ENCODE measurements at regions not wholly inside any gene's neighbourhood (a gene's known extent, or its start where the extent isn't known, plus 50 kb on each side); places are given as distances from the start of the nearest gene placed in this dataset.
"Not testable (repeated sequence)": the region's sequence is repeated elsewhere in the genome, so short reads cannot be mapped to it uniquely, and the experiment has no call there.

DNA sequence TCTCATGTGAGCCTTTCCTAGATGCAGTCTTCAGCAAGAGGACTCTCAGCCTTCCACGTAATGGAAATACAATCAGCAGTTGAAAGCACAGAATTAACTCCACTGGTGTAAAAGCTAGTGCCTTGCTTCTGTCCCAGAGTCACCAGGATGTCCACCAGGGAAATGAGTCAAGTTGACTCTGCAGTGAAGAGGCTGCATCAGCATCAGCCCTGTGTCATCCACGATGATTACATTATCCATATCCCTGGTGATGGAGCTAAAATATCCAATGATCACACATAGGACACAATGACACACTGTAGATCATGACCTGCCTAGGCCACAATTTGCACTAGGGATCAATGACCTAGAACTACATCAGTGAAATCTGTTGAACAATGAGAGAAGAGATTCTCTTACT is 262.4 kb downstream of the ERMARD start:
- DNase-seq (ENCODE audit: extremely low spot score, insufficient read length, low read depth) (no peak), FAIRE-seq (no peak)

DNA sequence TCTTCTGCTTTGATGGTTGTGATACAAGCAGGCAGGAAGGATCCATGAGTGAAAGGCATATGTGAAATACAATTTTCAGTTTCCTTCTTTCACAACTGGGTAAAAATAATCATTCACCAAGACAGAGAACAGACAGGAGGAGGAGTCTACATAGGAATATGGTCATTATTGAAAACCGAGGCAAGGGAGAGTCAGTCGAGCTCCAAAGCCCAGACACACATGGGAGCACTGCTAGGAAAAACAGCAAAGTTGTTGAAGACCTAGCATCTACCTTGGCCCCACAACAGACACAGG is 260.6 kb downstream of the ERMARD start:
- no peak for FAIRE-seq
- DNase-seq (ENCODE audit: extremely low spot score, insufficient read length, low read depth), result no peak

DNA sequence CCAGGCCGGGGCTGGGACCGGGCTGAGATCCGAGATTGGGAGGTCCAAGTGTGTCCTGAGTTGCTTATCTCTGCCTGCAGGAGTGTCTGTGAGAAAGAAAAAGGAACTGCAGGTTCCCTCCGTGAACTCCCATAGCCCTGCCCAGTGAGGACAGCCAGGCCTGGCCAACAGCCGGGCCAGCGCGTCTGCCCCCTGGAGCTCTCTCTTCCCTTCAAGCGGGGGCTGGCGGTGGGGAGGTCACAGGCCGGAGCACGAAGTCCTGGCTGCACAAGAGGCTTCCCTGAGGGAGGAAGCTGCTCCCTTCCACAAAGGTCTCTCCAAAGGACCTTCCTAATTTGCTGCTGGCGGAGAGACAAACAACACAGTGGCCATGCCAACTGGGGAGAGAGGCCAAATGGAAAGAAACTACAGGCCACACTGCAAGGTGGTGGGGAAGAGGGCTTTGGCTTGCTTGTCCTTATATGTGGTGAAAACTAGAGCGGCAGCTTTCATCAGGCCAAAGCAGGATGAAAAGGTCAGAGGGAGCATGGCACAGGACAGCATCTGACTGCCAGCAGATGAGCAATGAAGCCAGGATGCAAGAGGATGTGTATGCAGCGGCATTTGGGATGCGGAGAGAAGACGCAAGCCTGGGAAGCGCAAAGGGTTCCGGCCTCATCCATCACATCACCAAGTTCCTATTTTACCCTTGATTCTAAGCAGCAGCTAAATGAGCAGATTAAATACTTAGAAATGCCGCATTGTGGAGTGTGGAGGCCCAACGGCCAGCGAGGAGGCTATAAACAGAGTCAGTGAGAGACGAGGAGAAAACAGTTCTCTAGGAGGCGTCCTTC is 260.0 kb downstream of the ERMARD start:
- DNase-seq (ENCODE audit: extremely low spot score, insufficient read length, low read depth) (no peak), FAIRE-seq (no peak)

DNA sequence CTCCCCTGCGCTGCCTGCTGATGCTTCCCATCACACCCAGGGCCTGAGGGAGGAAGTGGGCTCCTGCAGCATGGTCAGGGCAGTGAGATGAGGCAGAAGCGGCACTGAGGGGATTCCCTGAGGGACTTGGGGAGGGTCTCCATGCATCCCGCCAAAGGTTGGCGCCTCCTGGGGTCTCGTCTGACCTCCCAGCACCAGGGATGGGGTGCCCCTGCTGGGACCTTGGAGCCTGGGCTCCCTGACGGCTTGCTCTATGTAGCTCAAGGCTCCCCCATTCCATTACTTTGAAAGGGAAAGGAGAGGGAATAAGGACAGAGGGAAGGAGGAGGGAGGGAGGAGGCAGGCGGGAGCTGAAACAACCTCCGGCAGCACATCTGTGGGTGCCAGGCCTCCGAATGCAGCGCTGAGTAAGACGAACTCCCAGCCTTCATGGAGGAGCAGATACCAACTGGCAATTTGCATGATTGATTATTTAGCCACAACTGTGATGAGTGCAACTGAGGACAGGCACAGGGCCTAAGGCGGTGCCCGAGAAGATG is 259.3 kb downstream of the ERMARD start:
- DNase-seq (ENCODE audit: extremely low spot score, insufficient read length, low read depth) (no peak), FAIRE-seq (no peak)

DNA sequence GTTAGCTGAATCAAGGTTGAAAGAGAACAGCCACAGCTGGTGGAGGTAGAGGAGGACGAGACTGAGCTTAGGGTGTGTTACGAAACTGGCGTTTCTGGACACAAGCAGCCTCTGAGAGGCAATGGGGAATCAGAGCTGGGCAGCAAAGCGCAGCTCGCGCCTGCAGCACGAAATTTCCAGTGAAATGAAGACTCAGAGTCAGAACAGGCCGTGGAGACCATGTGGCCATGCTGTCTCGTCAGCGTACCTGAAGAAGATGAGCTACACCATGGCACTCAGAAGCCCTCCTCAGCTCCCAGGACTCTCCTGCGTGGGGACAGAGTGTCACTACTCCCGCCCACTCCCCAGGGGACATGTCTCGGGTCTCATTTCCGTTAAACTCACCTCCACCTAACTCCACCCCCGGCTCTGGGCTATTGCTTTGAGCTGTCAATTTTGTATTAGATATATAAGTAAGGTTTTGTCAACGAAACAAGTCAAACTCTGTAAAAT is 256.9 kb downstream of the ERMARD start:
- FAIRE-seq (no peak), DNase-seq (ENCODE audit: extremely low spot score, insufficient read length, low read depth) (no peak)

DNA sequence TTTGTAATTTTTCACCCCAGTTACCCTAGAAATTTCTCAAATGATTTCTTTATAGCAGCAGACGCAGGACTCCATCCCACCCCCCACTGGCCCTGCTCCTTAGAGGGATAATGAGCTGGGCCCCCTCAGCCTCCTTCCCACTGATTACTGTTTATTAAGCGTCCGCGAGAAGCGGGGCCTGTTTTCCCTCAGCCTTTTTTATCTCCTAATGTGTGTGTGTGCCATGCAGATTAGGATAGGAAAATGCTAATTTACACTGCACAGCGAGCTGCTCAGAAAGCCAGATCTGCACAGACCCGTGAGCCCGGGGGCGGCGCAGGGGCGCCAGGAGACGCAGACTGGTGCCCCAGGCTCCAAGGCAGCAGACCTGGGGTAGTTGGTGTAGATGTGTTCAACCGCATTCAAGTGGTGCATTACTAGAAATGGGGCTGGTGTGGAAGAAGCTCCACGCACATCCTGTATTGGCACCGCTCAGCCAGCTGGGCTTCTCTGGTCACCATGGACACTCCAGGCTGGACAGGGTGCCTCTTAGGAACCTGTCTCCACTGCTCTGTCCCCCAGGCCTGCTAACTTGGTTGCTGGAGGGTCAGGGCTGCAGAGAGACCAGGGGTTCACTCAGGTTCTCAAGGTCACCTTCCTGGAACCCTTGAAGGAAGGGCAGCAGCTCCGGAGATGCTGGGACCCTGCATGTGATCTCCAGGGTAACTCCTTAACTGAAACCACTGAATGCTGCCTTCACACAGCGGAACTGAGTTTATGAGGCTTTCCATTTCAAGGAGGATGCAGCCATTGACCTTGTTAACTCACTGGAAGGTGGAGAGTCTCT is 256.3 kb downstream of the ERMARD start:
- DNase-seq (ENCODE audit: extremely low spot score, insufficient read length, low read depth), result no peak
- FAIRE-seq, result no peak

DNA sequence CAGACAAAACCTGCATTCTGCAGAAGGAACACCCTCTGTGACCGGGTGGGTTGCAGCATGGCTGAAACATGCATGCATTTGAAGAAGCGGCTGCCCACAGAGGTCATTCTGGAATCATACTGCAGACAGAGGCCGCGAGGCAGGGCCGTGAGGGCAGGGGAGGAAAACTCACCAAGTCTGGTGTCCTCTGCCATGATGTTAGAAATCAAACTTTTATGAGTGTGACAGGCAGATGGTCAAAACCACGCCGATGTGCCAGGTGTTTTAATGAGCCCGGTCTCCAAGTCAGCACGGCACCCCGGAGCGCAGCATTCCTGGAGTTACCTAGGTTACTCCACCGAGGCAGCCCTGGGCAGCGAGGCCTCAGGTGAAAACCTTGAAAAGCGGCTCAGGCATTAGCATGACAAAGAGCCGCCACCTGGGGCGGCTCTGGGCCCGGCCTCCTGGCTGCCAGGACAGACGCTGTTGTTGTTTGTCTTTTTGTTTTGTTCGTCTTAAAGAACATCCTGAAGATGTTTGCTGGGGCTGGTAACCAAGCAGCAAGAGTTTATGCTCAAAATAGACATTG is 255.6 kb downstream of the ERMARD start:
- DNase-seq (ENCODE audit: extremely low spot score, insufficient read length, low read depth) (no peak), FAIRE-seq (no peak)

DNA sequence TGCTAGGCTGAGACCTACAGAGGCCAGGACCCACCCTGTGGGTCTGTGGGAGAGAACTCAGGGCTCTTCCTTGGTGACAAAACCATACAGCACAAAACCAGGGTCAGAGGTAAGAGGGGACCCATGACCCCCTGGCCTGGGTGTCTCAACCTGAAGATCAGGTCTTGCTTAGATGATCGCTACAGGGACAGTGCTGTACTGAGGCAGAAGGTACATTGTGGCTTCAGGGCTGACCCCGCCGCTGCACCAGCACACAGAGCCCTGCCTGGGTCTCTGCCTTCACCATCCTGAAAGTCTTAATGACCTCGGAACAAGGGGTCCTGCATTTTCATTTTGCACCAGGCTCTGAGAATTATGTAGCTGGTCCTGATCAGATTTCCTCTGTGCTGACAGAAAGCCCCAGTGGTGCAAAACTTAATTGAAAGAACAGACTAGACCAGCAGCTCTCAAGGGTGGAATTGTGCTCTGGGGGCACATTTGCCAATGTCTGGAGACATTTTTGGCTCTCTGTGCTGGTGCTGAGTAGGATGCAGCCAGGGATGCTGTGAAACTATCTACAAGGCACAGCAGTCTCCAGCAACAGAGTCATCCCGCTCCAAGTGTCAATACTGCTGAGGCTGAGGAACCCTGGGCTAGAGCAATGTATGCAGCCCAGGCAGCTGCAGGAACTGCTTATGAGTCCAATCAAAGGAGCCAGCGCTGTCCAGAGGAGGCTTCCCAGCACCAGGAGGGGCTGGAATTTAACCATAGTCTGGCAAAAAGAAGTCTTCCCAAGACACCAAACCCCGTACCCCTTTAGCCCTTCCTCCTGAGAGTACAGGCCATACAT is 254.9 kb downstream of the ERMARD start:
- DNase-seq (ENCODE audit: extremely low spot score, insufficient read length, low read depth) (no peak), FAIRE-seq (no peak)

DNA sequence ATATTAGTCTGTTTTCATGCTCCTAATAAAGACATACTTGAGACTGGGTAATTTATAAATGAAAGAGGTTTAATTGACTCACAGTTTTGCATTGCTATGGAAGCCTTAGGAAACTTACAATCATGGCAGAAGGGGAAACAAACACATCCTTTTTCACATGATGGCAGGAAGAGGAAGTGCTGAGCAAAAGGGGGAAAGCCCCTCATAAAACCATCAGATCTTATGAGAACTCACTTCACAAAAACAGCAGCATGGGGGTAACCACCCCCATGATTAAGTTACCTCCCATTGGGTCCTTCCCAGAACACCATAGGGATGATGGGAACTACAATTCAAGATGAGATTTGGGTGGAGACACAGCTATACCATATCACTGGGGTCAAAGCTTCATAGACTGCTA is 254.2 kb downstream of the ERMARD start:
- DNase-seq (ENCODE audit: extremely low spot score, insufficient read length, low read depth) (no peak), FAIRE-seq (no peak)

DNA sequence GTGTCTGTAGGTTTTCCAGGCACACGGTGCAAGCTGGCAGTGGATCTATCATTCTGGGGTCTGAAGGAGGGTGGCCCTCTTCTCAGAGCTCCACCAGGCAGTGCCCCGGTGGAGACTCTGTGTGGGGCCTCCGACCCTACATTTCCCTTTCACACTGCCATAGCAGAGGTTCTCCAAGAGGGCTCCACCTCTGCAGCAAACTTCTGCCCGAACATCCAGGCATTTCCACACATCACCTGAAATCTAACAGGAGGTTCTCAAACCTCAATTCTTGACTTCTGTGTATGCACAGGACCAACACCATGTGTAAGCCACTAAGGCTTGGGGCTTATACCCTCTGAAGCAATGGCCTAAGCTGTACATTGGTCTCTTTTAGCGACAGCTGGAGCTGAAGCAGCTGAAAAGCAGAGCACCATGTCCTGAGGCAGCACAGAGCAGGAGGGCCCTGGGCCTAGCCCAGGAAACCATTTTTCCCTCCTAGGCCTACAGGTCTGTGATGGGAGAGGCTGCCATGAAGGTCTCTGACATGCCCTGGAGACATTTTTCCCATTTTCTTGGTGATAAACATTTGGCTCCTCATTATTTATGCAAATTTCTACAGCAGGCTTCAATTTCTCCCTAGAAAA is 253.3 kb downstream of the ERMARD start:
- FAIRE-seq (no peak), DNase-seq (ENCODE audit: extremely low spot score, insufficient read length, low read depth) (no peak)

DNA sequence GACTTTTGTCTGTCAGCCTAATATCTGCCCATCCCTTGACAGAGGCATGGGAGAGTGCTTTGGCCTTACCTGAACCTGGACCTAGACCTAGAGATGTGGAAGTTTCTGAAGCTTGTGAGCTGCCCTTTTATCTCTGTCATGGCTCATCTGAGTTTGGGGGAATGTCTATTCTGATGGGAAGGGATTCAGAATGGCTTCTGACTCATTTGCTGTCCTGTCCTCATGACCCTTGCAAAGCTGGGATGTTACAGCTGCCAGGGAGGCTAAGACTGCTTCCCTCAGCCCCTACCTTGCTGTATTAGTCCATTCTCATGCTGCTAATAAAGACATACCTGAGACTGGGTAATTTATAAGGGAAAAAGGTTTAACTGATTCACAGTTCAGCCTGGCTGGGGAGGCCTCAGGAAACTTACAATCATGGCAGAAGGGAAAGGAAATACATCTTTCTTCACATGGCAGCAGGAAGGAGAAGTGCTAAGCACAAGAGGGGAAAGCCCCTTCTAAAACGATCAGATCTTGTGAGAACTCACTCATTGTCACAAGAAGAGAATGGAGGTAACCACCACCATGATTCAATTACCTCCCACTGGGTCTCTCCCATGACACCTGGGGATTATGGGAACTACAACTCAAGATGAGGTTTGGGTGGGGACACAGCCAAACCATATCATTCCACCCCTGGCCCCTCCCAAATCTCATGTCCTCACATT is 252.2 kb downstream of the ERMARD start:
- FAIRE-seq (no peak), DNase-seq (ENCODE audit: extremely low spot score, insufficient read length, low read depth) (no peak)

DNA sequence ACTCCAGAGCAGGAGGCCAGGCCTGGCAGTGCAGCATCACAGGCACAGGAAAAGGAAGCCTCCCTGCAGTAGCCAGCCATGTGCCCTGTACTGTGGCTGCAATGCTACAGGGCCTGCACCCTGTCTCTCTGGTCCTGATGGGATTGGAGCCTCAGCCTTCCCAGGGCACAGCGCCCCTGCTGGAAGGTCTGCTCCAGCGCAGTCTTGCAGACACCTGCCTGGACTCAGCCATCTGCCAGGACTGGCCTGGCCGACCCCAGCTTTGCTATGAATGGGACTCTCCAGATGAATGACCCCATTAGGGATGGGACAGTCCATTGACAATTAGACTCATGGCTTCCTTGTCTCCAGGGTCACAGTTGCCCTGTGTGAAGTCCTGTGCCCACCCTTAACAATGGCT is 251.6 kb downstream of the ERMARD start:
- no peak for FAIRE-seq

DNA sequence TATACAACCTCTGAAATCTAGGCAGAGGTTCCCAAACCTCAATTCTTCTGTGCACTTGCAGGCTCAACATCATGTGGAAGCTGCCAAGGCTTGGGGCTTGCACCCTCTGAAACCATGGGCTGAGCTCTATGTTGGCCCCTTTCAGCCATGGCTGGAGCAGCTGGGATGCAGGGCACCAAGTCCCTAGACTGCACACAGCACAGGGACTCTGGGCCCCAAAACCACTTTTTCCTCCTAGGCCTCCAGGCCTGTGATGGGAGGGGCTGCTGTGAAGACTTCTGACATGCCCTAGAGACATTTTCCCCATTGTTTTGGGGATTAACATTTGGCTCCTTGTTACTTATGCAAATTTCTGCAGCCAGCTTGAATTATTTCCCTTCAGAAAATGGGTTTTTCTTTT is 250.4 kb downstream of the ERMARD start:
- not testable (repeated sequence) for FAIRE-seq; DNase-seq (ENCODE audit: extremely low spot score, insufficient read length, low read depth)

More for the DNA sequence above, 251.6 kb downstream of the ERMARD start:
- DNase-seq (ENCODE audit: extremely low spot score, insufficient read length, low read depth), result no peak

DNA sequence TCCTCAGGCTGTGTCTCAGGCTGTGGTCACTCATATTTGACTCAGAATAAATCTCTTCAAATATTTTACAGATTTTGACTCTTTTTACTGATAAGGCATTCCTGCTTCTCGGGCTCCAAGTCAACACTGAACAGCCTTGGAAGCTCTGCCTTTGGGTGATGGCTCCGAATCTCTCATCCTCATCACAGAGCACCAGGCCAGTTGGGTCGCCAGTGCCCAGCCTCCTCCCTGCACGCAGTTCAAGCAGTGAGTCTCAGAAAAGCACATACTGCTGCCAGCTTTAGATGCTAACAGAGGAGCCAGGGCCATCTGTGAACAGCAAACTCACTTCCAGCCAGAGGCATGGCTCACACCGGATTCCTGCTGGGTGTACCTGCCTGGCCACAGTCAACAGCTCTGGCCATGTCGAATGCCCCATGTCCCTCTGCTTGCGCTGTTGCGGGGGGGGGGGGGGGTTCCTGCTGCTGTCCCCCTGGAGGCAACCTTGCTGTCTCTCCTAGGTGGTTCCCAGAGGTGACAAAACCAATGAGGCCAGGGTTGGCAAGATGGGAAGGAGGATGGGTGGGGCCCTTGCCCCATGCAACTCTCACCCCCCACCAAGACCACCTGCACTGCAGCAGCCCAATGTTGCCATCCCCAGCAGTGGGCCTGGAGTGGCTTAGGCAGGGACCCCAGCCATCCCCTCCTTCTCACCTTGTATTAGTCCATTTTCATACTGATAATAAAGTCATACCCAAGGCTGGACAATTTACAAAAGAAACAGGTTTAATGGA is 248.8 kb downstream of the ERMARD start:
- no peak for FAIRE-seq
- DNase-seq (ENCODE audit: extremely low spot score, insufficient read length, low read depth), result no peak

DNA sequence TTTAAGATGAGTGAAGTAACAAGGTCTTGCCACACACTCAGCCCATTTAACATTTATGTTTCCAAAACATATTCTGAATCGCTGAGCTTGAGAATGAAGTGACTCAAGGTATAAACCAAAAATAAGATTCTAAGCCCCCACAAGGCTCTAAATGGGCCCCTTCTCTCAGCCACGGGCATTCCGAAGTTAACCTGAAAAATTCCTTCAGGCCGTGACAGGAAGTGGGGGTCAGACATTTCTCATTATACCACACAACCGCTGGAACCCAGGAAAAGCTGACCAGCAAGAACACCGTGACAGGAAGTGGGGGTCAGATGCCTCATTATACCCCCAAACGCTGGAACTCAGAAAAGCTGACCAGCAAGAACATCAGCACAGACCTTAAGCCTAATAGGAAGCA is 247.9 kb downstream of the ERMARD start:
- DNase-seq (ENCODE audit: extremely low spot score, insufficient read length, low read depth), result no peak
- no peak for FAIRE-seq

DNA sequence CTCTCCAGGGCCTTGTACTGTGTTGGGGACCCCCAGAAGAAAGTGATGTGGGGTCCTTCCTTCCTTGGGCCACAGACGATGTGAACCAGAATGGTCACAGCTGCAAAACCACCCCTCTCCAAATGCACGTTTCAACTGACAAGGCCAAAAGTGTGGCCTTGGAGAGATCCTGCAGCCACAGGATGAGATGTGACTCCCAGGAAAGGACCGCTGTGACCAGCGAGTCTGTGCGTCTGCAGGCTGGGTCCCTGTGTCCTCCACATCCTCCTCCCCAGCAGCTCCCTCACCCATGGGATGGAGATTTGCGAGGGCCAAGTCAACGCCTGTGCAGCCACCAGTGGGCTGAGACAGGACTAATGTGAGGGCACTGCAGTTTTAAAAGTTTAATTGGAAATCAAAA is 247.0 kb downstream of the ERMARD start:
- DNase-seq (ENCODE audit: extremely low spot score, insufficient read length, low read depth) (no peak), FAIRE-seq (no peak)

DNA sequence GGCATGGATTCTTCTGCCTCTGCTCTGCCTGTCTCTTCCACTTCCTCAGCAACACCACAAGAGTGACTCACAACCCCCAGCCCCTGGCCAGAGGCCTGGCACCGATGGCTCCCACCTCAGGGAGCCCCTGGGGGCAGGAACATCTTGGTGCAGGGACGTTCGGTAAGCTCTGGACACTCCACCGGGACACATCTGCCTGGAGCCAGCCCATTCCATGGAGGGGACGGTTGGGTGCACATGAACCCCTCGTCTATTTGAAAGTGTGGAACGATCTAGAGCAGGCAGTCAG is 246.5 kb downstream of the ERMARD start:
- no peak for DNase-seq (ENCODE audit: extremely low spot score, insufficient read length, low read depth)
- no peak for FAIRE-seq

DNA sequence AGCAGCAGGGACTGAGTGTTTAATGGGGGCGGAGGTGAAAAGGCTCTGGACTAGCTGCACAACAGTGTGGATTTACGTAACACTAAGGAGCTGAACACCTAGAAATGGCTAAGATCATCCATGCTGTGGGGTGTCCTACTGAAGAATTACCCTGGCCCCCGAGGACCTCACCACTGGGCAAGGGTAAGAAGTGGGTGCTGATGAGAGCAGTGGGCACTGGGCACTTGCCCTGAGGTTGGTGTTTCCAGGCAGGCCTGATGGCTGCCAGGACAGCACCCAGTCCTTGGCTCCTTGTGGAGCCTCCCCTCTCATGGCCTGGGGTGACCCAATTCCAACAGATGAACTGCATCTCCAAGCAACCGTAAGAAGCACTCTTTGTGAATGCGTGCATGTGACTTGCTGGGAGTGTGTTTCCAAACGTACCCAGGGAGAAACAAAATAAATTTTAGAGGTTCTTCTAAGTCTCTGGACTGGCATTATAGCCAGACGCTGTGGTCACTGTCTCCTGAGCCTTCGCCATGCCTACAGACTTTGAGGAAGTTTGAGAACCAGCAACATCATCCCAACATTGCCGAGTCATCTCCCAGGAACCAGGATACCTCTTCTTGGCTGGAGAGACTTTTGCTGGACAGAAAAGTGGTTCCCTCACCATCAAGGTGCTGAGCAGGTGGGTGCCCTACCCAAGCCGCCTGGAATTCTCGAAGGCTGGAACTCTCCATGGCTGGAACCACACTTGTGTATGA is 245.9 kb downstream of the ERMARD start:
- DNase-seq (ENCODE audit: extremely low spot score, insufficient read length, low read depth) (no peak), FAIRE-seq (no peak)
